SKM-1 treated with dmso at 0.1 percent for 144 hours (cell line): ENCODE measurements at regions not wholly inside any gene's neighbourhood (a gene's known extent, or its start where the extent isn't known, plus 50 kb on each side); places are given as distances from the start of the nearest gene placed in this dataset.

Experiments
- DNase-seq: peaks from one replicate; lab custom pipeline; 2025; ENCODE audit not compliant: unreplicated experiment; lab: John Stamatoyannopoulos, UW

DNA sequence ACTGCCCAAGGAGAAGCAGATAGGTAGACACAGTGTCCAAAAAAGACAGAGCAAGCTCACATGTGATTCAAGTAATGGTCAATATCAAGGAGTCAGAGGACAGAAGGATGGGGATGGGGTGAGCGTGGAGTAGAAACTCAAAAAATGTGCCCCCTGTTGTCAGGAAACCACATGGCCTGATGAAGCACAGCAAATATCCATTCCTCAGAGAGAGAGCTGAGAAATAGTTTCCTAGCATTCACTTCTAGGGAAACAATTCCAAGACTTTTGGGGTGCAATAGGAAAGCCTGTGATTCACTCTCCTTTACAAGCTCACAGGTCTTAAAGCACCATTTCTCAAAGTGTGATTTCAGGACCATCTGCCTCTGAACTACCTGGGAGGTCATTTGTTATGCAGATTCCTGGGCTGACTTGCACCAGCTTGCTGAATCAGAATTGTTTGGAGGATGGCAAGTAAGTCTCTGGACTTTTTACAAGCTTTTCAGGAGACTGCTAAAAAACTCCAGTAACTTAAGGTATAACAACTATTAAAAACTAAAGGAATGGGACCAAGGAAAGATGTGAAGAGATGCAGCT is 432.8 kb downstream of the HDGFL1 start:
- no peak for DNase-seq

DNA sequence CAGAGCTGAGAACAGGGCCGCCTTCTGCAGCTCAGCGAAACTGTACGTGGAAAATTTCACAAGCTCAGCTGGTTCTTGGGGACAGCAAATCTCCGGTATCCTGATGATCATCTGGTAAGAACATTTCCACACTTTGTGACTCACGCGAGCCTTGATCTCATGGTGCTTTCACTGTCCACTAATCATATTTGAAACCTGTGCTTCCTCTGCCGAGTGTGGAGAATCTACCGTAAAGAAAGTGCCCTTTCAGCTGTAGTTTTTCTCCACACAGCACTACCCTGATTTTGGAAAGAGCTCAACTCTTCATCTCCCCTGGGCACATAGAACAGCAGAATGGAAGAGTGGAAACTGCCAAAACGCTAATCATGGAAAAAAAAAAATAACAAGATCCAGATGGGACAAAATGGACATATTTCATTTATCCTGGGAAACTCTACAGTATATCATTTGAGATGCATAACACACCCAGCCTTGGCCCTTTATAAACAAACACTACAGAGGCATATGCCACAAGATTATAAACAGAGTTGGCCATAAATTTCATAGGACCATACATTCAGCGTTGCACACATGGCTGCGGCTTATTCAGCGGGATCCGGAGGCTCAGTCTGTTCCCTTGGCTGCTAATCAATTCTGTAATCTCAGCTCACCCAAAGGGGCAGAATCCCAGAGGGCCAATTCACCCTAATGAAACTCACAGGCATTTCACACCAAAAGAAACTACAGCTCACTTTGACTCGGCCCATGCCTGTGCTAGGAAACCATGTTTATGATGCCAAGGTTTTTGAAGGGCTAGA is 434.5 kb downstream of the HDGFL1 start:
- DNase-seq: no peak

DNA sequence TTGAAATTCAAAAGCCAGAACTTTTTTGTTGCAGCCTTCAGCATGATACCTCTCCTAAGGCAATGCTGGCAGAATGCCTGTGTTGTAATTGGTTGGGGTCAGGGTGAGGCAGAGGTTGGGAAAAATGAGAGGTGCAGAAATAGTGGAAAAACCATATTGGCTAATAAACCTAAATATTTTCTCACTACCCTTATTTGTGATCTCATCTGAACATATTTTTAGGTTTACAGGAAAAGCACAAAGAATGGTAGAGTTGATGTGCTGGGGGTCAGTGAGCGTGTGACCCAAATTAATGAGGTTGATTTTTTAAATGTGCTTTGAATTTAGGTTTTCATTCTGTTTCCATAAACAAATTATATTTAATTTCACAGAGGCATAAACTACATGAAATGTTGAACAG is 437.3 kb downstream of the HDGFL1 start:
- DNase-seq: no peak

DNA sequence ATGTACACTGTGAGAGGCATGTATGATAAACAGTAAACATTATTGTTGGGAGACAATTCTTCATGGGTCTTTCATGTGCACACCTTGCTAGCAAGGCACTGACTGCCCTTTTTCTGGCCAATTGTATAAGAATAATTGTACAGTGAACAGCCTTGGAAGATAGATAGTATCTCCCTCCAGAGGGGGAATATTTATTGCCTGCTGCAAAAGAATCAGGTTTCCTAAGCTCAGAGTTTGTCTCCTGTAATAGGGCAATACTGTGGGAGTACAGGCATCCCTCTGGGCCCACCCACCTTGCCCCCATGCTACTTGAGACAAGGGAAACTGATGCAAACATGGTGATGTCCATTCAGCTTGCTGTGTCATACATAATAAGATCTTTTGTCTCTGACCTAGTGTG is 442.2 kb downstream of the HDGFL1 start:
- no peak for DNase-seq

DNA sequence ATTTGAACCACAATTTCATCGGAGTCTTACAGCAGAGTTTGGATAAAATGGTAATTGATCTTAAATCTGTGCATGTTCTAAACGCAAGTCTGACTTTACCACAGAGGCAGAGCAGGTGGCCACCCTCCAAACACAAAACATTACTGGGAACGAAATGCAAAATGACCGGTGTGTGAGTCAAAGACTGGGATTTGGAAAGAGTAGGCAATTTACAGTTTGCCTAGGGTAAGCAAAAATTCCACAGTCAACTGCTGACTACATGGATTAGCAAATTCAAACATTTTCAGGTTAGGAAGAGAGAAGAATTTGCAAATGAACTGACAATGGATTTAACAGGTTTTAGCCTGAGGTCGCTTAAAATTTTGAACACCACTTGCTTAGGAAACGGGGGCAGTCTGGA is 444.4 kb downstream of the HDGFL1 start:
- DNase-seq: no peak

DNA sequence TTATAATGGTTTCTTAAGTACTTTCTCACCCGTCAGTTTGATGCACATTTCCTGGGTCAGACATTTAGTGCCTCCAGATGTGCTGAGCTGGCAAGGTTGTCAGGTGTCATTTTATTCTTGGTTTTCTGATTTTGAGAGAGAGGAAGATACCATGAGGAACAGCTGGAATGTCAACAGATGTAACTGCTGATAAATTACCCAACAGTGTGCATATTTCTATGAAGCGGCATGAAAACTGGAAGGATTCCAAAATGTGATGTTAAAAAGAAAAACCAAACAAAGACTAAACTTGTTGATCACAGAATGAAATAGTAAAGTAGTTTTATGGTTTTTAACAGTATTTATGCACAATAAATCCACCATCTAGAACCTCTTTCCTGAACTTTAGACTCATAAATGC is 447.3 kb downstream of the HDGFL1 start:
- no peak for DNase-seq

DNA sequence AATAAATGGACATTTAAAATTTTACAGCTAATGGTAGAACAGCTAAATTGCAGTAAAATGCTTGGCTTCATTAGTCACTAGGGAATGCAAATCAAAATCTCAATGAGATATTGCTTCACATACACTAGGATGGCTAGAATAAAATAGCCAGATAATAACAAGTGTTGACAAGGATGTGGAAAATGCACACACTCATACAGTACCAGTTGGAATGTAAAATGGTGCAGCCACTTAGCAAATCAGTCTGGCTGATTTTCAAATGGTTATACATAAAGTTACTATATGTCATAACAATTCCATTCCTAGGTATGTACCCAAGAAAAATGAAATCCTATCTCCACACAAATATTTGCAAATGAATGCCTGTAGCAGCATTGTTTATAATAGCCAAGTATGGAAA is 452.1 kb downstream of the HDGFL1 start:
- DNase-seq: no peak

DNA sequence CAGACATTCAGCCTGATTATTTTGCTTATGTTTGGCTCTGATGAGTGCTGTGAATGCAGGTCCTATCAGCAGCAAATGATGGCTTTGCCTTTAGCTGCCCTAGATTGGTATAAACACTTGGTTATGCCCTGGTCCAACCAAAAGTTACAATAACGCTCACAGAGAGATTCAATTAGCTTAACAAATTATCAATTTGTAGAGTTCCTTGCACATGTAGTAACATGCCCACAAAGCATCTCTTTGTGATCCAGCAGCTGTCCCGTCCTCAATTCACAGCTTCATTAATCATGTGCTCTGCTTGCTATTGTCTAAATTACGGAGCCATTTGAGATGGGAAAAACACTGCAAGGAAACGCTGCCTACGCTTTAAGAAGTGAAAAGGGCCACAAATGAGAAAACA is 457.9 kb downstream of the HDGFL1 start:
- DNase-seq: no peak

DNA sequence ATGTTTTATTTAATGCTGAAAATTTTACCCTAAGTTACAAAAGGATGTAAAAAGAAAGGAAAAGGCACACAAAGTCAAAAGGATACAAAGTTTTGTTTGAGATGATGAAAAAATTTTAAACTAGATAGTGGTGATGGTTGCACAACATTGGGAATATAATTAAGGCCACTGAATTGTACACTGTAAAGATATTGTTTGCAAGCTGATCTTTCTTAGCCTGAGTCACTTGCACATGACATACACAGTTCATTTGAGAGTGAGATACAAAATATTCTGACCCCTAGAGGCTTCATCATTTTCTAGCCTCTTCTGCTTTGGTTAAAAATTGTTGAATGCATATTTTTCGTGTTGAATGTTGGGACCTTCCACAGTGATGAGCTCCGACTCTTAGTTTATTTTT is 462.6 kb downstream of the HDGFL1 start:
- no peak for DNase-seq

DNA sequence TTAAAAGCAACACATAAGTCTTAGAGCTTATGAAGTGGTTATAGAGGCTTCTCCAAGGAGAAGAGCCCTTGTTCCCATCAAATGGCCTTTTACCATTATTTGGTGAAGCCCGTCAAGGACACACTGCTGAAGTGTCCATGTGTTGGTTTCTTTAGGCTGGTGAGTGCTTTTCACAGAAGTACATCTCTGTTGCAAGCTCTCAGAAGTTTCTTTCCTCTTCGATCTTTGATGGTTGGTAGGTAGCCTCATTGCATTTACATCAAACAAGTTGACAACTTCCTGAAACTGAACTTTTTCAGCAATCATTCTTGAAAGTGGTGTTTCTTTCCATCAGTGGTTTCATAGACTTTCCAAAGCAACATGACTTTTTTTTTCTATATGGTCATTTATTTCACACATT is 465.6 kb downstream of the HDGFL1 start:
- no peak for DNase-seq

DNA sequence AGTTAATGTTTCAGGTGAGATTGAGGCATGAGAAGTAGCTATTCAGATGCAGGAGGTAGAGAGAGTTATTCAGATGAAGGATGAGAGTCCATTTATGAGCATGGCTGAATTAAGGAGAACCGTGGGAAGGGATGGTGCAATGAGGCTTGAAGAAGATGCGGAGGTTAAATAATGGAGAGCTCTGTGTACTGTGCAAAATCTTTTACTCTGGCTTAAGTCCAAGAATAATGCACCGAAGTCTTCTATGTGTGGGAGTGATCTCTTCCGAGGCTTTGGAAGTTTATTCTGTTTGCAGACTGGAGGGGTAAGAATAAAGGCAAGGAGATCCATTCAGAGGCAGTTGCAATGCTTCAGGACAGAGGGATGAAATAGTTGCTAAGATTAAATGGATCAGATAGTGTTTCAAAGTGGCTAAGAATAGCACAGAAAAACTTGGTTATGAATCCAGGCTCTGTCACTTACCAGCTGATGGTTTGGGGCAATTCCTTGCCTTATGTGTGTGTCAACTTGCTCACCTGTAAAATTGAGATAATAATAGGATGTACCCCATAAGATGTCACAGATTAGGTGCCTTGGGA is 467.1 kb downstream of the HDGFL1 start:
- no peak for DNase-seq

DNA sequence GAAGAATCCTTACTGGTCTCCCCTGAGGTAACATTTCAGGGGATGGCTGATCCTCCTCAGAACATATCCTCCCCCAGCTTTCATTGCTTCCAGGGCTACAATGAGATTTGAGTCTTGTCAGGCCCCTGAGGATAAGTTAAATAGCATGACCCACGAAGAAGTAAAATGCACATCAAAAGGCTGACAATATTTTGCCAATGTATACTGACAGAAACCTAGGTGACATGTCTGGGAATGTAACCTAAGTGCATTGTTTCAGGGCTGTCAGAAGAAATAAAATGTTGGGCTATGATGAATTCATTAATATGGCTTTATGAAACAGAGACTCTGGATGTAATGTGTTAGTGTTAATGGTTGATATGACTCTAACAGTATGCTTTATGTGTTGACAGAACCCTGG is 471.5 kb downstream of the HDGFL1 start:
- no peak for DNase-seq

DNA sequence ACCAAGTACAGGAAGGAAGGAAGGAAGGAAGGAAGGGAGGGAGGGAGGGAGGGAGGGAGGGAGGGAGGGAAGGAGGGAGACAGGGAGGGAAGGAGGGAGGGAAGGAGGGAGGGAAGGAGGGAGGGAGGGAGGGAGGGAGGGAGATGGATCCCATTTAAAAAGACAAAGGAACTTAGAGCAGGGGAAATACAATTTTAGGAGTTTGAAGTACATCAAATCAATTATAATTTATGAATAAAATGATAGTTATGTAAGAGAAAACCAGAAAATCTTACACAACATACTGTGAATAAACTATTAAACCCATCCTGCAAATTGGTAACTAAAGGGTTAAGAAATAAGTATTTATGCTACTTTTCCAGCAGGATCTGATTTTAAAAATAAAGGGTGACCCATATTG is 475.9 kb downstream of the HDGFL1 start:
- DNase-seq: no peak

DNA sequence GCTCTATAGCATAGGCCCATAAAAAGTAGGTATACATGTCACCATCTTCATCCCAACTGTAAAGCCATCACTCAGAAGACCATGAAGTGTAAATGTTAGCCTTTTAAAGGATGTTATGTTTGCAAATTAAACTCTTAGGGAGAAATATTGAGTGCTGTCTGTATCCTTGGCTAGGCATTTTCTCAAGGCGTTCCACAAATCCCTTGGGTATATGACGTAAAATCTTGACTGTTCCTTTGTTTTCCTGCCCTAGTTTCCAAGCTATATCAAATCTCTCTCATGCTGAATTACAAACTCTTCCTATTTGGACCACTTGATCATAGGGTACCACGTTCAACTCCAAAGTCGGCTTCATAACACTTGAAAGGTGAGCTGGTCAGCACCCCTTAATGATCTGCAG is 486.2 kb downstream of the HDGFL1 start:
- DNase-seq: no peak

DNA sequence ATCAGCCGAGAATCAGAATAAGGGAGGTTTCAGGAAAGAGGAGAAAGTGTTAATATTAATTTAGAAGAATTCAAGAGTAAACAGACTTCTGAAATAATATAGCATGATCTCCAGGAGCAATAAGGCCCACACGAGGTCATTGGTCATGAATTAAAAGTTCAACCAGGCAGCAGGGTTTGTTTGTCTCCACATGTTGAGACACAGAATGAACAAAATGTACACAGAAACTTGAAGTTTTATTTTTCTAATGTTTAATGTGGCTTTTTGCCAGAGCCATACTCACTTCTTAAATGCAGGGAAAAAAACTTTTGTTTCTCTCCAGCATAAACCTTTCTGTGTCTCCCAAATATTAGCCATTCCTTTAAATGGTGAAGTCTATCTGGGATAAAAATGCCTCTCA is 504.5 kb downstream of the HDGFL1 start:
- no peak for DNase-seq

DNA sequence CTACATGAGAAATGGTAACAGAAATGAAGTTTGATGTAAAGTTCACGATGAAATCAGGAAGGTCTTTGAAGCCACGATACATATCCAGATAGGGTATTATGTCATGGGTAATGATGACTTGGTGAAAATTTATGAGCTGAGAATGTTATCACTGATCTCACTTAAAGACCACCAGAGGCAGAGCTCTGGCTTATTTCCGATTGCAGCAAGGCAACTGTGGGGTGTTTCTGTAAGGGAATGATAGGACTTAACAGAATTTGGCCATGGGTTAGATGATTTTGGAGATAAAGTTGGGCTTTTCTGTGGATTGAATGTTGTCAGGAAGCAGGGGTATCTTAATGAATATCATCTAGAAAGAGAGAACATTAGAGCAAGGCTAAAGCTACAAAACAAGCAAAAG is 508.4 kb downstream of the HDGFL1 start:
- DNase-seq: no peak

DNA sequence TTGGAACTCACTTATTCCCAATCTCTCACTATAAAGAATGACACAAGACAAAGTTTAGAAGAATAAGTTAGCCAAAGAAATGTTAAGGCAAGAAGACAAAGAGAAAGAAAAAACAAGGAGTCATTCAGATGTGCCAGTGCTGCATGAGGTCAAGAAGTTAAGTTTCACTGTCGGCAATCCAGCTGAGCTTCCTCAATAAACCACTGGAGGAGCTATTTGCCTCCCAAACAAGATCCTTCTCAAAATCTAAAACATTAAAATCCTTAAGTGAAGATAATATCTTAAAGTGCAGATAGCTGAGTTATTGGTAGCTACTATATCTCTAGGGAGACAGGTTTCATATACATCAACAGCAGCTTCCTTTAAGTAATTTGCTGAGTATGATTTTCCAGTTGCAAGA is 512.3 kb downstream of the HDGFL1 start:
- DNase-seq: no peak

DNA sequence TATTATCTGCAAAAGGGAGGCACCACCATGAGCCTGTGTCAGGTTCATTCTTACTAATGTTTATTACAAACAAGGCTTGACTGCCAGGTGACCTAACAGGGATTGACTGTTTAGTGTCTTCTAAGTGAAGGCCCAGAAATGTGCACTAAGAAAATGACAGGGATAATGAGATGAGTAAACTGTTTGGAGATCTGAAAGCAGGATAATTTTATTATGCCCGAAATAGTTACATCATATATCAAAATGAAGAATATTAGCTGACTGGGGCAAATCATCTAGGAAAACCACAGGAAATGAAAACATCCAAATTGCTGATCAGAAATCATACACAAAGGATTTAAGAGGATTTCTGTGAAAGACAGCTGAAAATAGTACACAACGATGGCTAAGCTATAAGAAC is 516.7 kb downstream of the HDGFL1 start:
- no peak for DNase-seq

DNA sequence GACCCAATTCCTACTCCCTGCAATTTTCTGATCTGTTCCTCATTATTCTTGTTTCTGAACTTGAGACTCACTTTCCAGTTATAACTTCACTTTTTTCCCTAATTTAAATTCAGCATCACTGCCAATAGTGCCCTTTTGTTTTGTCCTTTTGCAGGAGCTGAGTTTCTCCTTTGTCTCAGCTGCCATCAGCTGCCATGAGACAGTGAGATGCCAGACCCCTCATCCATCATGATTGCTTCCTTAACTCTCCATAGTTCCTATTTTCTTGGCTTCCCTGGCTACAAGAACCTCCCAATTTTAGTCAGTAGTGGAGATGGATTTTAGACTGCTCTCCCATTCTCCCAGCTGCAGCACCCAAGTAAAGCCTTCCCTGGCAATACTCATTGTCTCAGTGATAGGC is 518.1 kb downstream of the HDGFL1 start:
- no peak for DNase-seq

DNA sequence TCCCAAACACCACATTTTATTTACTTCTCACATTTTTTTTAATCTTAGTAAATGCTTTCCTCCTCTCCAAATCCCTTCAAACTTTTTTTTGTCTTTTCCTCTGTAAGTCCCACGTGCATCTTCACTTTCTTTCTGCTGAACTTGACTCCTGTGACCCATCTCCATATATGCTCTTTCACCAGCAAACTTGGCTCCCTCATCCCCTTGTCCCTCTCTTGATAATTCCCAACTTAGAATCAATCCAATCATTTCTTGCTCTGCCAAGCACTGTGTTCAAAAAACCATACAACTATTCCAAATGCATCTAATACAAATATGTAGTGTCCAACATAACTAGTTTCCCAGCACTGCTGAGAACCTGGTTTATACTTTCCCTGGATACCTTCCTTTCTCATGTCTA is 519.4 kb downstream of the HDGFL1 start:
- DNase-seq: no peak

DNA sequence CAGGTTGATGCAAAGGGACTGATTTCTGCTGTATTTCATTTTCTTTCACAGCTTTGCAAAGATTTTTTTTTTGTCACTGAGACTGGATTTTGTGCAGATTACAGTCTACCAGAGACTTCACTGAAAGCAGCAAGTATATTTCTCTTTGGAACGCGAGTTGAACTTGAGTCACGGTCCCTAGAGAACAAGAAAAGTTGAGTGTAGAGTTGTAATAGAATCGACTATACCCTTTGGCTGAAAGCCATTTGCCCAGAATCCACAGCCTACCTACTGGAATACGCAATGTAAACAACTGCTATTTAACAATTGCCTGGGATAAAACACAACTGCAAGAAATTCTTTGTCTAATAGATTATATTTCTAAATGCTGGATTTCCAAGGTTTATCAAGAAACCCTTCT is 520.6 kb downstream of the HDGFL1 start:
- no peak for DNase-seq

DNA sequence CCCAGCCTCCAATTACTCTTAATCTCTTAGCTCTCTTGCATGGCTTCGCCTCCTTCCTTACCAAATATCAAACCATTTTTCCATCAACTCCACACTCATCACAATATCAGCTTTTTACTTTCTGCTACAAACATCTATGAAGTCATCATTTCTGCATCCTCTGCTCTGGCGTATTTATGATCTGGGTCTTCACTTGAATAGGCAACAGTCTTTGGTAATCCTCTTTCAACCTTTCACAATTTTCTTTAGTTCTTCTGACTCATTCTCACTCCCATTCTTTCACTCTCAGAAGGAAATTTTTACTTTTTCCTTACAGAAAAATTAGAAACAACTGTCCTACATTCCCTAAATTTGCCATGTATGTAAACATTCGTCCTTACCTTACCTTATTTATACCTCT is 522.4 kb downstream of the HDGFL1 start:
- no peak for DNase-seq

DNA sequence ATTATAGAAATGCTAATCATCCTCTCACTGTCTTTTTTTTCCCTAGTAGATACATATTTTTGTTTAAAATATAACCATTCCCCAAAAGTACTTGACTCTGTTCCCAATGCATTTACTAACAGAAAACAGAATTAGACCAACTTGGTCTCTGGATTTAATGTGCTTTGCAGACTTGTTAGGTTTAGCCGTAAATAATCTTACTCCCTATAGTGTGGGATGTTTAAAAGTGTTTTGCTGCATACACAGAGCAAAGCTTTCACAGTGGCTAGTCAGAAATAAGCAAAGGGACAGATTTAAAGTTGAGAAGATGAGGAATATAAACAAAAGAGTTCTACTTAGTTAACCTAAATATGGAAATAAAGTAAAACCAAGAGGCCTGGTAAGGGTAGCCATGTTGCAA is 527.5 kb downstream of the HDGFL1 start:
- no peak for DNase-seq
